ENCODE measurements at regions not wholly inside any gene's neighbourhood (a gene's known extent, or its start where the extent isn't known, plus 50 kb on each side); places are given as distances from the start of the nearest gene placed in this dataset.

DNA sequence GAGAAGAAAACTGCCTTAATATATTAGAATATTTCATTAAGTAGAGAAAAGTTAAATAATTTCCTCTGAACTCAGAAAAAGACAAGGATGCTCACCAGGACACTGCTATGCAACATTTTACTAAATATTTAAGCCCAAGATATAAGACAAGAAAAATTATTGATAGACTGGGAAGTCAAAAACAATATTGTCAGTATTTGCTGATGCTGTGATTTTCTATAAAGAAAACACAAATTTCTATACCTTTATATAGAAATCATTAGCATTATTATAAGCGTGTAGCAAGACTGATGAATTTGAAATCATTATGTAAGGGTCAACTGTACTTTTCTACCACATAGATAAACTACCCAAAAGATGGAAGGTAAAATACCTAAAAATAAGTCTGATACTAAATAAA lies 451.0 kb downstream of the RNF144A start:
- TF ChIP-seq EZH2phosphoT487 (IDR thresholded peaks at IDR 0.05; ENCODE audit: insufficient read depth, low read depth) (no peak), EZH2 (IDR thresholded peaks at IDR 0.05; ENCODE audit: insufficient read depth, poor library complexity, severe bottlenecking) (no peak)

Measured in GM23248 (cell line).